H9 (cell line): ENCODE measurements at regions not wholly inside any gene's neighbourhood (a gene's known extent, or its start where the extent isn't known, plus 50 kb on each side); places are given as distances from the start of the nearest gene placed in this dataset.

Source experiments
- DNase-seq: peaks from one replicate; pipeline ENCODE4 v3.0.0-alpha.2; 2017
- H2AFZ ChIP-seq: one replicate; pipeline ENCODE4 v1.6.1; 2013; ENCODE audit warnings: mild to moderate bottlenecking, low read length, control low read depth, moderate library complexity
- H2AK5ac ChIP-seq: 2 replicates; pipeline ENCODE4 v1.6.1; 2013; ENCODE audit warnings: low read length, control low read depth, mixed read lengths; ENCODE audit not compliant: insufficient read length
- H2BK120ac ChIP-seq: one replicate; pipeline ENCODE4 v1.6.1; 2013; ENCODE audit warnings: low read depth, mild to moderate bottlenecking, low read length, control low read depth, inconsistent platforms; ENCODE audit not compliant: poor library complexity, severe bottlenecking
- H2BK12ac ChIP-seq: 2 replicates; pipeline ENCODE4 v1.6.1; 2013; ENCODE audit warnings: low read length, control low read depth, mixed read lengths, low read depth; ENCODE audit not compliant: insufficient read length
- H2BK15ac ChIP-seq: 2 replicates; pipeline ENCODE4 v1.6.1; 2013; ENCODE audit warnings: low read depth, low read length, control low read depth
- H2BK20ac ChIP-seq: one replicate; pipeline ENCODE4 v1.6.1; 2013; ENCODE audit warnings: low read depth, mild to moderate bottlenecking, low read length, control low read depth, inconsistent platforms; ENCODE audit not compliant: poor library complexity, severe bottlenecking
- H2BK5ac ChIP-seq: 2 replicates; pipeline ENCODE4 v1.6.1; 2013; ENCODE audit warnings: low read length, control low read depth, mixed read lengths; ENCODE audit not compliant: insufficient read length
- H3K14ac ChIP-seq: 2 replicates; pipeline ENCODE4 v1.6.1; 2013; ENCODE audit warnings: low read length, control low read depth; ENCODE audit not compliant: insufficient read depth
- H3K18ac ChIP-seq: 2 replicates; pipeline ENCODE4 v1.6.1; 2013; ENCODE audit warnings: low read depth, mild to moderate bottlenecking, mixed read lengths, low read length, control low read depth; ENCODE audit not compliant: insufficient read length
- H3K23ac ChIP-seq: 2 replicates; pipeline ENCODE4 v1.6.1; 2013; ENCODE audit warnings: low read length, control low read depth, mixed read lengths, low read depth; ENCODE audit not compliant: insufficient read length
- H3K23me2 ChIP-seq: 2 replicates; pipeline ENCODE4 v1.6.1; 2013; ENCODE audit warnings: low read depth, mild to moderate bottlenecking, mixed read lengths, low read length, control low read depth; ENCODE audit not compliant: insufficient read length, poor library complexity, severe bottlenecking
- H3K27ac ChIP-seq: 2 replicates; pipeline ENCODE4 v1.5.1; 2013; ENCODE audit warnings: low read length, control low read depth, mixed read lengths, low read depth; ENCODE audit not compliant: insufficient read length
- H3K27me3 ChIP-seq: 2 replicates; pipeline ENCODE4 v1.6.1; 2013; ENCODE audit warnings: low read length, control low read depth, inconsistent platforms; ENCODE audit not compliant: insufficient read depth
- H3K4ac ChIP-seq: 2 replicates; pipeline ENCODE4 v1.6.1; 2013; ENCODE audit warnings: low read depth, mild to moderate bottlenecking, control low read depth, inconsistent platforms, low read length, moderate library complexity
- H3K4me1 ChIP-seq: 2 replicates; pipeline ENCODE4 v1.6.1; 2013; ENCODE audit warnings: low read length, control low read depth, inconsistent platforms; ENCODE audit not compliant: insufficient read depth
- H3K4me2 ChIP-seq: 2 replicates; pipeline ENCODE4 v1.6.1; 2013; ENCODE audit warnings: low read length, control low read depth, mixed read lengths; ENCODE audit not compliant: insufficient read length, insufficient read depth
- H3K56ac ChIP-seq: 2 replicates; pipeline ENCODE4 v1.6.1; 2013; ENCODE audit warnings: low read depth, mild to moderate bottlenecking, mixed read lengths, low read length, control low read depth; ENCODE audit not compliant: insufficient read length
- H3K79me1 ChIP-seq: 2 replicates; pipeline ENCODE4 v1.6.1; 2013; ENCODE audit warnings: low read depth, mild to moderate bottlenecking, moderate library complexity, low read length, control low read depth, inconsistent platforms; ENCODE audit not compliant: insufficient read depth, poor library complexity, severe bottlenecking
- H3K79me2 ChIP-seq: 2 replicates; pipeline ENCODE4 v1.6.1; 2013; ENCODE audit warnings: low read length, control low read depth, inconsistent platforms; ENCODE audit not compliant: insufficient read depth
- H3K9ac ChIP-seq: 2 replicates; pipeline ENCODE4 v1.6.1; 2013; ENCODE audit warnings: low read length, control low read depth, mixed read lengths; ENCODE audit not compliant: insufficient read length; ENCODE audit errors: extremely low read depth
- H3K9me3 ChIP-seq: one replicate; pipeline ENCODE4 v1.6.1; 2013; ENCODE audit warnings: low read depth, low read length, inconsistent platforms; ENCODE audit not compliant: control insufficient read depth
- H3T11ph ChIP-seq: one replicate; pipeline ENCODE4 v1.6.1; 2013; ENCODE audit warnings: mild to moderate bottlenecking, low read length, control low read depth, inconsistent platforms
- H4K20me1 ChIP-seq: one replicate; pipeline ENCODE4 v1.6.1; 2013; ENCODE audit not compliant: control insufficient read depth, insufficient read length, insufficient read depth
- H4K5ac ChIP-seq: 2 replicates; pipeline ENCODE4 v1.6.1; 2013; ENCODE audit warnings: low read depth, mild to moderate bottlenecking, mixed read lengths, low read length, control low read depth; ENCODE audit not compliant: insufficient read length
- H4K8ac ChIP-seq: replicated peaks from 2 replicates; pipeline ENCODE4 v1.6.1; 2013; ENCODE audit warnings: low read length, control low read depth, mixed read lengths, low read depth; ENCODE audit not compliant: insufficient read length
- H4K91ac ChIP-seq: 2 replicates; pipeline ENCODE4 v1.6.1; 2013; ENCODE audit warnings: low read depth, mild to moderate bottlenecking, moderate library complexity, mixed read lengths, low read length, control low read depth; ENCODE audit not compliant: insufficient read length
- H3K27ac Mint-ChIP-seq, 3 experiments: 2 replicates in 2 of 3; 3 replicates in 1 of 3; pipeline ENCODE4 v1.8.0; 2020 to 2021; ENCODE audit warnings: mixed read lengths in 3 of 3, mild to moderate bottlenecking in 1 of 3, moderate library complexity in 1 of 3
- H3K27me3 Mint-ChIP-seq: 2 replicates; pipeline ENCODE4 v1.8.0; 2021; ENCODE audit warnings: low read depth, mild to moderate bottlenecking, moderate library complexity, mixed read lengths
- H3K36me3 Mint-ChIP-seq, 3 experiments: 2 replicates in 2 of 3; 3 replicates in 1 of 3; pipeline ENCODE4 v1.8.0; 2020 to 2021; ENCODE audit warnings: low read depth in 3 of 3, mixed read lengths in 3 of 3; ENCODE audit not compliant: insufficient read depth in 1 of 3
- H3K4me1 Mint-ChIP-seq, 2 experiments: 2 replicates each; pipeline ENCODE4 v1.8.0; 2020; ENCODE audit warnings: mixed read lengths in 2 of 2
- H3K4me3 Mint-ChIP-seq, 2 experiments: 2 replicates in 1 of 2; 3 replicates in 1 of 2; pipeline ENCODE4 v1.8.0; 2020 to 2021; ENCODE audit warnings: mild to moderate bottlenecking in 2 of 2, mixed read lengths in 2 of 2, moderate library complexity in 1 of 2
- H3K9me3 Mint-ChIP-seq, 2 experiments: 2 replicates in 1 of 2; 3 replicates in 1 of 2; pipeline ENCODE4 v1.8.0; 2020; ENCODE audit warnings: mild to moderate bottlenecking in 2 of 2, mixed read lengths in 2 of 2, moderate library complexity in 1 of 2
- WGBS: extraction: QIAGEN DNeasy Blood & Tissue Kit; methylation state at CpG from one replicate; pipeline ENCODE4 v1.1.7; 2013; ENCODE audit warnings: missing lambda C conversion rate, low lambda C conversion rate, mixed read lengths; ENCODE audit not compliant: insufficient read length; ENCODE audit errors: extremely low coverage; 5-methylcytosine and 5-hydroxymethylcytosine counted together
- TF ChIP-seq, protein P1 (sequence below): fragments of 200-600 bp; sonication (generic); conservative IDR thresholded peaks from 3 replicates; pipeline ENCODE4 v1.8.0; 2021; ENCODE audit warnings: antibody characterized with exemption, mild to moderate bottlenecking

GRCh38 chr20:11045412-11046175 is 371.8 kb upstream of the JAG1 start:
- Mint-ChIP-seq H3K27ac (no peak overlapping the region), H3K4me3 (no peak overlapping the region), H3K27me3 (no peaks in the 10 kb centered on the region; the same call in 1 of the 2 replicates), H3K36me3 (no peaks in the 10 kb centered on the region), H3K4me1 (no peaks in the 10 kb centered on the region), H3K9me3 (no peaks in the 10 kb centered on the region)
- H2BK120ac ChIP-seq = no peak overlapping the region
- no peaks in the 10 kb centered on the region for H3K27me3 ChIP-seq
- no peak overlapping the region for H3K4ac ChIP-seq
- H2BK15ac ChIP-seq = no peak overlapping the region
- H3K79me1 ChIP-seq = no peaks in the 10 kb centered on the region
- no peak overlapping the region for H2BK5ac ChIP-seq
- no peak overlapping the region for H3K23ac ChIP-seq
- H2BK20ac ChIP-seq = no peak overlapping the region
- no peak overlapping the region for H3T11ph ChIP-seq
- no peaks in the 10 kb centered on the region for H3K9me3 ChIP-seq
- no peak overlapping the region for H4K8ac ChIP-seq
- no peak overlapping the region for H3K56ac ChIP-seq
- H4K20me1 ChIP-seq = no peaks in the 10 kb centered on the region
- no peaks in the 10 kb centered on the region for H3K4me1 ChIP-seq
- no peak overlapping the region for H3K14ac ChIP-seq
- DNase-seq = no peak
- no peak overlapping the region for H2AFZ ChIP-seq
- no peak overlapping the region for H4K91ac ChIP-seq
- no peaks in the 10 kb centered on the region for H3K79me2 ChIP-seq
- H3K4me2 ChIP-seq = no peak overlapping the region
- no peak overlapping the region for H3K9ac ChIP-seq
- no CpG with 5 or more reads among the region's 8 CpGs for WGBS
- TF ChIP-seq, protein P1, sequence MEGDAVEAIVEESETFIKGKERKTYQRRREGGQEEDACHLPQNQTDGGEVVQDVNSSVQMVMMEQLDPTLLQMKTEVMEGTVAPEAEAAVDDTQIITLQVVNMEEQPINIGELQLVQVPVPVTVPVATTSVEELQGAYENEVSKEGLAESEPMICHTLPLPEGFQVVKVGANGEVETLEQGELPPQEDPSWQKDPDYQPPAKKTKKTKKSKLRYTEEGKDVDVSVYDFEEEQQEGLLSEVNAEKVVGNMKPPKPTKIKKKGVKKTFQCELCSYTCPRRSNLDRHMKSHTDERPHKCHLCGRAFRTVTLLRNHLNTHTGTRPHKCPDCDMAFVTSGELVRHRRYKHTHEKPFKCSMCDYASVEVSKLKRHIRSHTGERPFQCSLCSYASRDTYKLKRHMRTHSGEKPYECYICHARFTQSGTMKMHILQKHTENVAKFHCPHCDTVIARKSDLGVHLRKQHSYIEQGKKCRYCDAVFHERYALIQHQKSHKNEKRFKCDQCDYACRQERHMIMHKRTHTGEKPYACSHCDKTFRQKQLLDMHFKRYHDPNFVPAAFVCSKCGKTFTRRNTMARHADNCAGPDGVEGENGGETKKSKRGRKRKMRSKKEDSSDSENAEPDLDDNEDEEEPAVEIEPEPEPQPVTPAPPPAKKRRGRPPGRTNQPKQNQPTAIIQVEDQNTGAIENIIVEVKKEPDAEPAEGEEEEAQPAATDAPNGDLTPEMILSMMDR = no peak
- H2BK12ac ChIP-seq = no peak overlapping the region
- H4K5ac ChIP-seq = no peak overlapping the region
- H2AK5ac ChIP-seq = no peak overlapping the region
- H3K23me2 ChIP-seq = no peaks in the 10 kb centered on the region
- H3K18ac ChIP-seq = no peak overlapping the region
- no peak overlapping the region for H3K27ac ChIP-seq
